ENCODE measurements at regions not wholly inside any gene's neighbourhood (a gene's known extent, or its start where the extent isn't known, plus 50 kb on each side); places are given as distances from the start of the nearest gene placed in this dataset.
"Not testable (repeated sequence)": the region's sequence is repeated elsewhere in the genome, so short reads cannot be mapped to it uniquely, and the experiment has no call there.

- DNase-seq, result not testable (repeated sequence)
Observed at GRCh38 chr1:149279015-149279414, 175.7 kb upstream of the NBPF9 start.

GRCh38 chr1:149279512-149279911 is 176.2 kb upstream of the NBPF9 start:
- not testable (repeated sequence) for DNase-seq

DNA sequence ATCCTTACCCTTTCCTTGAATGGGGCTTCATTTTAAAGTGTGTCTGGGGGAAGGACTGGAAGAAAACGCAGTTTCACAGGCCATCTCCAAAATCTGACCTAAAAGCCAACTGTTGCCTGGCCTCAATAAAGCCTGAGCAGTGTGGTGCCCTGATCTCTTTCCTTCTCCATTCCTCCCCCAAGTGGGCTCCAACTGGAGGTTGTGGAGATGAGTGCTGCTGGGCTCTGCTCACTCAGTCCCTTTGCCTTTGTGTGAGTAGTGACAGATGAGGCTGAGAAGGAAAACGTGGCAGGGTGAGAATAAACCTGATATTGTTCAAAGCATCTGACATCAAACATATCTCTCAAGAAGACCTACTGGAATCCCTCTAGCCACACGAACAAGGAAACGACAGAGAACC is 181.4 kb upstream of the NBPF9 start:
- not testable (repeated sequence) for DNase-seq

DNA sequence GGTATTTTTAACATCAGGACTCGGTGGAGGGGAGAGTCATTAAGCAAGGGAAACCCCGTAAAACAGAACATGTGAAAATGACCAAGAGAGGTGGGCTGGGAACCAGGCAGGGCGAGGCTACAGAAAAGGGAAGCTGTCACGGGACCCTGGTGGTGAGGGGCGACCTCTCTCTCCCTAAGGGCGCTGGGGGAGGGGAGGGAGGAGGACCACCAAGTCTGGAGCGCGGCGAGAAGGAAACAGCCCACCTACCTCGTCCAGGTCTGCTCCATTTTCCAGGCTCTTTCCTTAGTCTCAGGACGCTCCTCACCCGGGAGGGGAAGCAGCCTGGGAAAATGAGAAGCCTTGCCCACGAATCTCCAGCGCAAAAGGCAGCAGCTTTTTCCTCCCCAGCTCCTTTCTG is 181.9 kb upstream of the NBPF9 start:
- not testable (repeated sequence) for DNase-seq

- DNase-seq, result not testable (repeated sequence)
Observed at GRCh38 chr1:149285638-149286037, 182.3 kb upstream of the NBPF9 start.

GRCh38 chr1:149288580-149288979 is 185.2 kb upstream of the NBPF9 start:
- DNase-seq, result not testable (repeated sequence)

- DNase-seq, result not testable (repeated sequence)
Observed at GRCh38 chr1:149300478-149301218, 174.2 kb upstream of the NBPF19 start.

GRCh38 chr1:149301282-149301681 is 173.6 kb upstream of the NBPF19 start:
- DNase-seq, result not testable (repeated sequence)

- not testable (repeated sequence) for DNase-seq
Observed at GRCh38 chr1:149304796-149305195, 170.0 kb upstream of the NBPF19 start.

- not testable (repeated sequence) for DNase-seq
Observed at GRCh38 chr1:149307640-149308039, 167.2 kb upstream of the NBPF19 start.

DNA sequence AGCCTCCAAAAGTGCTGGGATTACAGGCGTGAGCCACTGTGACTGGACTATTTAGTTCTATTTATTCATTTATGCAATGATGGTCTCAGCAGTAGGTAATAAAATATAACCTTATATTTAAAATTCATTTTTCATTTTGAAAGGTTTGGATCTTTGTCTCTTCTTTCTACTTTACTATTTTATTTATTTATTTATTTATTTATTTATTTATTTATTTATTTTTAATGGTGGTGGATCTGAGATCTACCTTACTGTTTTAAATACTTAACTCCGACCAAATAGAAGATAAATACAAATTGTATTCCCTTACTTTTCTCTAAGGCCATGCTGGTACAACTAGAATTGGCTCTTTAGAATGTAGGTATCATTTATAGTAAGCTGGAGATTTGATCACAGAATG is 159.9 kb upstream of the NBPF19 start:
- DNase-seq, result not testable (repeated sequence)

GRCh38 chr1:149320971-149321731 is 153.7 kb upstream of the NBPF19 start:
- not testable (repeated sequence) for DNase-seq

GRCh38 chr1:149321732-149322016 is 153.2 kb upstream of the NBPF19 start:
- DNase-seq, result not testable (repeated sequence)

- DNase-seq, result not testable (repeated sequence)
Observed at GRCh38 chr1:149330081-149330335, 144.8 kb upstream of the NBPF19 start.

DNA sequence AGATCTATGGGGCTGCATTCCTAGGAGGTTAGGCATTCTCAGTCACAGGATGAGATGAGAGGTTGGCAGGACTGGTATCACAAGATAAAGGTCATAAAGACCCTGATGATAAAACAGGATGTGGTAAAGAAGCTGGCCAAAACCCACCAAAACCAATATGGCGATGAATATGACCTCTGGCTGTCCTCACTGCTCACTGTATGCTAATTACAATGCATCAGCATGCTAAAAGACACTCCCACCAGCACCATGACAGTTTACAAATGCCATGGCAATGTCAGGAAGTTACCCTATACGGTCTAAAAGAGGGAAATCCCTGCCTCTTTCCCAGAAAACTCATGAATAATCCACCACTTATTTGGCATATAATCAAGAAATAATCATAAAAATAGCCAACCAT is 138.8 kb upstream of the NBPF19 start:
- DNase-seq, result not testable (repeated sequence)

GRCh38 chr1:149338221-149338691 is 136.6 kb upstream of the NBPF19 start:
- not testable (repeated sequence) for DNase-seq

GRCh38 chr1:149338698-149339097 is 136.1 kb upstream of the NBPF19 start:
- not testable (repeated sequence) for DNase-seq

- not testable (repeated sequence) for DNase-seq
Observed at GRCh38 chr1:149349448-149349847, 125.4 kb upstream of the NBPF19 start.

DNA sequence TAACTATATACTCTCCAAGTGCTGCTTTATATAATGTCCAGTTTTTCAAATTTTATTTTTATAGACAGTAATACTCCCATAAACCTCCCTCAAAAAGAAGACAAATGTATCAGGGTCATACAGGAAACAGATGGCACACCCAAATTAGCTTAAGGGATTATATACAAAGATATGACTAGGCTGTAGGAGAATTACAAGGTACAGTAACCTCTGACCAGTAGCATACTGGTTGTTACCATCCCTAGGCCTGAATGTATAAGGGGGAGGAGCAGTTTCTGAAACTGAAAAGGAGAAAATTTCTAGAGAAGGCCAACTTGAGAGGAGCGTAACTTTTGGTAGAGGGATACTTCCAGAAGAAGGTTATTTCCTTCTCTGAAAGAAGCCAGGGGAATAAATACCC is 122.6 kb upstream of the NBPF19 start:
- not testable (repeated sequence) for DNase-seq

- DNase-seq, result not testable (repeated sequence)
Observed at GRCh38 chr1:149354579-149354978, 120.3 kb upstream of the NBPF19 start.

DNA sequence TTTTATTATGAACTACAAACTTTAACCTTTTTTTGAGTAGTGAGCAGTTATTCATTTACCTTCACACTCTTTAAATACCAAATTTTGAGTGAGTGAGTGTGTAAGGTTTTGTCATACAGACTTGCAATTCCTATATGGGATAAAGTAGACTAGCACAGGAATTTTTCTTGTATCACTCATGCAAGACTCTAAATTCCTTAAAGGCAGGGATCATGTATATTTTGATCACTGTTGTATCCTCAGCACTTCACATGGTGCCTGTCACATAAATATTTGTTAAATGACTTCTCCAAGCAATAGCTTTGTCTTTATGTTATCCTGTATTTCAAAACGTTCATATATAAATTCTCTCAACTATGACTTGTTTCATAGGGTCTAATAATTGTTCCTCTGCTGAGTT is 119.1 kb upstream of the NBPF19 start:
- DNase-seq, result not testable (repeated sequence)

GRCh38 chr1:149356152-149356551 is 118.7 kb upstream of the NBPF19 start:
- not testable (repeated sequence) for DNase-seq

- DNase-seq, result not testable (repeated sequence)
Observed at GRCh38 chr1:149360351-149360750, 114.5 kb upstream of the NBPF19 start.

DNA sequence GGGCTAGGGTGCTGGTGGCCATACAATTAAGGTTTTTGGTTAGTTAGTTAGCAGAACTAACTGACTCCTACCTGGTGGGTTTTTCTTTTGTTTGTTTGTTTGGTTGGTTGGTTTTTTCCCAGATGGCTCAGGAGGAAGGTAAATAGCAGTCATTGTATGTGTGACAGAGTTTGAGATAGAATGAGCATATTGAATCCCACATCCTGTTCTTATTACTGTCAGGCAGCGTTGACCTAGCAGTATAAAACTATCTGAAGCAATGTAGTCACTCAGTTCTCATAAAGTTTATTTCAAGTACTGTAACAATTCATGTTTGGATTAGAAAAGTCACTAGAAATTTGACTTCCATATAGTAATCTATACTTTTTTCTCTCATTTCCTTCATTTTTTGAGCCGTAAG is 113.5 kb upstream of the NBPF19 start:
- DNase-seq, result not testable (repeated sequence)

Data from hematopoietic multipotent progenitor cell treated with erythropoietin and hydrocortisone succinate and interleukin-3 and kit ligand, for 4 days (in vitro differentiated cells).